ENCODE measurements at regions not wholly inside any gene's neighbourhood (a gene's known extent, or its start where the extent isn't known, plus 50 kb on each side); places are given as distances from the start of the nearest gene placed in this dataset.
A peak's percentile ranks its signal among the peaks of the same experiment; 100 is the strongest.

DNA sequence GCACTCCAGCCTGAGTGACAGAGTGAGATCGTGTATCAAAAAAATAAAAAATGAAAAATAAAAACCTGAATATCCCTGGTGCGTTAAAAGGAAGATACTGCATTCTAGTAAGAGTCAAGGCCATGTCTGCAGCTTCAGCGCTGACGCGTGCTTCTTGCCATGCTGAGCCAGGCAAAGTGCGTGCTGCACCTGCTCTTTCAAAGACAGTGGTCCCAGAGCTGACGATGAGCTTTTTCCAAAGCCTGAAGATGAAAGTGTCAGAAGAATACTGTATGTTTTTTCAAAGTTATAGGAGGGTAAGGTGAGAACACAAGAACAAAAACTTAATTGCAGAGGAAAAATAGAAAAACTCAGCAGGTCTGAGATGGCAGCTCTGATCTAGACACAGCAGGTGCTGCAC, 115.1 kb downstream of the RNASET2 start:
- DNase-seq, result no peak

DNA sequence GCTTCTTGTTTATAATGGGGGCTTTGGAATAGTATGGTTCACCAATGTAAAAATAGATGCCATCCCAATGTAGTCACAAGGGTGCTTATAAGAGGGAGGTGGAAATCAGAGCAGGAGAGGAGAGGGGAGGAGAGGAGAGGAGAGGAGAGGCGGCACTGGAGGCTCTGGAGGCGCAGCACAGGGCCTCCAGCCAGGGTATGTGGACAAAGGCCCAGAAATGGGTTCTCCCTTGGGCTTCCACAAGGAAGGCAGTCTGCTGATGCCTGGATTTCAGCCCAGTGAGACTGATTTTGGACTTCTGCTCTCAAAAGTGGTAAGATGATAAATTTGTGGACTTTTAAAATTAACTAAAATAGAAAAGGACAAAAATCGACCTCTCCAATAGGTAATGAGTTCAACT, 116.8 kb downstream of the RNASET2 start:
- DNase-seq, result no peak

DNA sequence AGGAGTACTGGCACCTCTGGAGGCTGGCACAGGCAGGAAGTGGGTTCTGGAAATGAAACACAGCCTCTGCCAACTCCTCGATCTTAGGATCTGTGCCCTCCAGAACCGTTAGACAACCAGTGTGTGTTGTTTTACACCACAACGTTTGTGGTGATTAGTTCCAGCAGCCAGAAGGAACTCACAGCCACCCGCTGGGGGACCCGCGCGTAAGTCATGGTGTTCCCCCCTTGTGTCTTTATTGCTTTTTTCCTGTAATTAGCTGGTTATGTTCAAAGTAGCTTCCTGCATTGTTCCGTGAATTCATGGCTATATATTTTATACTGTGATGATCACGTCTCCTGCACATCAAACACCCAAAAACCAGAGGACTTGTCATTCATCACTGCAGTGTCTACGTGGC, 117.4 kb downstream of the RNASET2 start:
- DNase-seq, result no peak

DNA sequence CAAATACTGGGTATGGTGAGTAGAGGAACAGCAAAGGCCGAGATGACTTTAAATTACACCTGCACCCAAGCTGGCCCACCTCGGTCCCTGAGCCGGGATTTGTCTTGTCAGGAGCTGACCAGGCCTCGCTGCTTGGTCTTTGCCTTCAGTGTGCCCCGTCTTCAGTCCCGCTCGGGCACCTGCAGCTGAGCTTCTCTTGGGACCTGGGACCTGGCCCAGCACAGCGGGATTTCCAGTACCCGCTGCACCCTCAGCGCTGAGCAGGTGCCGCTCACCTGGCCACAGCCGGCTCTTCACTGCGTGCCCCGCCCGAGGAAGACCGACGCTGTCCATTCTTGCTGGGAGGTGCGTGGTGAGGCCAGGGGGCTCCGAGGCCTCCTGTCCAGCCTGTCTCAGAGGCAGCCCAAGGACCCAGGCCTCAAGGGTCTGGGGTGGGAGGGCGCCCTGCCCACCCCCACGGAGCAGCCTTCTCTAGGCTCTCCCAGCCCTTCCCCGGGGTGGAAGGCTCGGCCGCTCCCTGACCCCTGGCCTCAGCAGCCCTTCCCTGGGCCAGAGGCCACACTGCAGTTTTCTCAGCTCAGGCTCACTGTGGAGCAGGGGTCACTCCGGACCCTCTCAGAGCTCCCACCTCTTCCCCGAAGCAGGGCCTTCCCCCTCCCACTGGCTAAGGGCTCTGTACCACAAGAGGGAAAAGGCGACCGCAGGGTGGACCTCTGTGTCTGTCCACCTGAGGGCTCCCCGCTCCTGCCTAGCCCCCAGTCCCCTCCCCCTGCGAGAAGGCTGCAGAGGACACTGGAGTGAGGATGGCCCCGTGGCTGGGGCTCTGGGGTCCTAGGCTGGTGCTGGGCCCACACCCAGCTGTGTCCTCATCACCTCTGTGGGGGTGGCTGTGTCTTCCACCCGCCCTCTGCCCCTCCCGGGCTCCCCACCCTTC, 119.3 kb downstream of the RNASET2 start:
- DNase-seq, result no peak

DNA sequence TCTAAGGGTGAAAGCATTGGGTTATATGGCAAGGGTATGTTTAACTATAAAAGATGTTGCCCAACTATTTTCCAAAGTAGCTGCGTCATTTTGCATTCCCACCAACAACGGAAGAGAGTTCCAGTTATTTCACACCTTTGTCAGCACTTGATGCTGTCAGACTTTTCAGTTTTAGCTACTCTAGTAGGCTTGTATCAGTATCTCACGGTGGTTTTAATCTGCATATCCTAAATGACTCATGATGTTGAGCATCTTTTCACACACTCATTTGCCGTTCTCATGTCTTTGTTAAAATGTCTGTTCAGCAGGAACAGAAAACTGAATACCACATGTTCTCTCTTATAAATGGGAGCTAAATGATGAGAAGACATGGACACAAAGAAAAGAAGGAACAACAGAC, 122.3 kb downstream of the RNASET2 start:
- DNase-seq, result no peak

DNA sequence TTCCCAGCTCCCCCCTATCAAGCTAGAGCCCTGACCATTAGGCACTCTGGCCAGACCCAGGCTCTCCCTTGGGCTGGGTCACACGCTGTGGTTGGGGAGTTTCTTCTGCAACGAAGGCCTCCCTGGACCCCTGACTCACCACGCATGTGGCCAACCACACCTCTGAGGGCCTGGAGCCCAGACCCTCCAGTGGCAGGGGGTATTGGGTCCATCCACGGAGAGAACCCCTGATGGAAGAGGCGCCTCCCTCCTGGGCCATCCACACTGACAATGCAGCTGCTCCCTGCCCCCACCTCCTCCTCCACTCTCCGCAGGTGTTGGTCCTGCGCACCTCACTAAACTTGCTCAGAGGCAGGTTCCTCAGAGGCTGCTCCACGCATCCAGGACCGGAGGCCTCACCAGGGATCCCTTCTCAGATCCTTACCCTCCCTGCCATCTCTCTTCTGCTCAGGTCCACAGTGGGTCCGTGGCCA, 125.4 kb downstream of the RNASET2 start:
- no peak for DNase-seq

DNA sequence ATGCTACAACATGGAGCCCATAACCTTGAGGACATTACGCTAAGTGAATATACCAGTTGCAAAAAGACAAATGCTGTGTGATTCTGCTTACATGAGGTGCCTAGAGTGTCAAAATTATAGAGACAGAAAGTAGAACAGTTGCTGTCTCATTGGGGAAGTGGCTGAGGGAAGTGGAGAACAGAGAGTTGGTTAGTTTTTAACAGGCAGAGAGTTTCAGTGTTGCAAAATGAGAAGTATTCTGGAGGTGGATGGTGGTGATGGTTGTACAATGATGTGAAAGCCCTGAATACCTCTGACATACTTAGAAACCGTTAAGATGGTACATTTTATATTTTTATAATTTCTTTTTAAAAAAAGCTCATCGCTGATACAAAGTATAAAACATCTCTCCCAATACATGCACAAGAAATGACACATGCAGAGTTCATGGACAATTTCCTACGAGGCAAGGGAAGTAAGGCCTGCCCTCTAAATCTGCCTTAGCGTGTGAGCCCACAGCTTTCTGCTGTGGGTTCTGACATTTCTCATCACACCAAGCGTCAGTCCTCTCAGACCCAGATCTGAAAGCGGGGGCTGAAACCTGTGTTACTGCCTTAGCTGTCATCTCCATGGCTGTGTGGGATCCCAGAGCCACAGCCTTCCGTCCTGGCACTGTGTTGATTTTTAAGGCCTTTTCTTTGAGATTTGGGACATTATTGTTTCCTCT, 126.0 kb downstream of the RNASET2 start:
- DNase-seq, result peak in 1 of 2 donors; percentile 4

DNA sequence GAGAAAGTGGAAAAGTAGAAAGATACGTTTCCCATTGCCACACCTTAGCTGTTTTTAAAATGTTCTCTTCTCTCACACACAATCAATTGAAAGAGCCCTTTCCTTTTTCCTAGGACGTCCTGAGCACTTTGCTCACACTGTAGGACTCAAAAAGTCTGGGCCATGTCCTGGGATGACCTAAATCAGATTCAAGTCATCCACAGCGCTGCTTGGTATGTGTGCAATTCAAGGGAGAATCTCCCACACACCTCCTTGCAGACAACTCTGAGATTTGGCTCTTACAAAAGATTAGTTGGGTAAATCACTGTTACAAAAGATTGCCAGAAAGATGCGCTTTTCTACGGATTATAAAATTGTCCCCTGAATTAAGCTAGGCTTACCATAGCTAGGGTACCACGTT, 130.1 kb downstream of the RNASET2 start:
- DNase-seq, result no peak

DNA sequence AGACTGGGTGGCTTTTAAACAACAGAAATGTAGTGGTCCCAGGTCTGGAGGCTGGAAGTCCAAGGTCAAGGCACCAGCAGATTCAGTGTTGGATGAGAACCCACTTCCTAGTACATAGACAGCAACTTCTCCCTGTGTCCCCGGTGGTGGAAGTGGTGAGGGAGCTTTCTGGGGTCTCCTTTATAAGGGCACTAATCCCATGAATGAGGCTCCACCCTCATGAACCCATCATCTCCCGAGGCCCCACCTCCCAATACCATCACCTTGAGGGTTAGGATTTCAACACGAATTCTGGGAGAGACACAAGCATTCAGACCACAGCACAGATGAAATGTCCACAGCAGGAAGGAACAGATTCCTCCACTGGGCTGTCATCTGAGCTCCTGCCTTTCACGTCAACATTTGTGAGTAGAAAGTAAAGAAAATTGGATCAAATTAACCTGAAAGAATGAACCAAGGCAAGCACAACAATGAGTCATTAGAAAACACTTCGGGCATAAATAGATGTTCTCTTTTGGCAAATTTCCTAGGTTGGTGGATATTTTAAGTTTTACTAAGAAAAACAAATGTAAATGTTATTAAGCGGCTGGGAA, 130.7 kb downstream of the RNASET2 start:
- DNase-seq, result no peak

DNA sequence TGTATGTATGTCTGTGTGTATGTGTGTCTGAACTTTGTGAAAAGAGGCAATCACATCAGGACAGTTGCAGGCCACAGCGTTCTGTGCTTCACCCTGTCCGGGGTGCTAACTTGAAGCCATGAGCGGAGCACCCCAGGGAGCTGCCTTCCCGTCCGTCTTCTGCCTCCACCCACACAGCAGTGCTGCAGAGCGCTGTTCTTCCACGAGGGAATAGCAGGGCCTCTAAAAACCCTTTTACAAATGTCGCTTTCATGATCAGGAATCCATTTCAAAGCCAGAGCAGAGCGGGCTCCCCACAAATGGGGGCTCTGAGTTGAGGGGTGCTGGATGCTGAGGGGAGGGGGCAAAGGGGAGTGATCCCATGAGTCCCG, 131.5 kb downstream of the RNASET2 start:
- DNase-seq, result no peak

DNA sequence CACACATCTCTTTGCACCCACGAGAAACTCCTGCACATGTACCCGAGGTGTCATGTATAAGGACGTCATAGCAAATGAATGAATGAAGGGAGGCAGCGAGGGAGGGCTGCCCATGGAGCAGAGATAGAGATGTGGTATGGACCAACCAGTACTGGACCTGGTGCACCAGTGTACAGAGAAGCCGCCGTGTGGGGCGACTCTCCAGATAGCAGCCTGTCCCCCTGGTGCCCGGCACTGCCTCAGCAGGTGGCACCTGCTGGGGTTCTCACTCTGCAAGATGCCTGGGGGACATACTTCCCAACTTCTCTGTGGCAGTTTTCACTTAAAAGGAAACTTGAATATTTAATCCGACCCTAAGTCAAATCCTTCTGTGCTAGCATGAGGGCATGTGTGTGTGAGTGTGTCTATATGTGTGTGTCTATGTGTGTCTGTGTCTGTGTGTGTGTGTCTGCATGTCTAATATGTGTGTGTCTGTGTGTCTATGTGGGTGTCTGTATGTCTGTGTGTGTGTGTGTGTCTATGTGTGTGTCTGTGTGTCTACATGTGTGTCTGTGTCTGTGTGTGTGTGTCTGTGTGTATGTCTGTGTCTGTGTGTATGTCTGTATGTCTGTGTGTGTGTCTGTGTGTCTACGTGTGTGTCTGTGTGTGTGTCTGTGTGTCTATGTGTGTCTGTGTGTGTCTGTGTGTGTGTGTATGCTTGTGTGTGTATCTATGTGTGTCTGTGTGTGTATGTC, 132.0 kb downstream of the RNASET2 start:
- no peak for DNase-seq

DNA sequence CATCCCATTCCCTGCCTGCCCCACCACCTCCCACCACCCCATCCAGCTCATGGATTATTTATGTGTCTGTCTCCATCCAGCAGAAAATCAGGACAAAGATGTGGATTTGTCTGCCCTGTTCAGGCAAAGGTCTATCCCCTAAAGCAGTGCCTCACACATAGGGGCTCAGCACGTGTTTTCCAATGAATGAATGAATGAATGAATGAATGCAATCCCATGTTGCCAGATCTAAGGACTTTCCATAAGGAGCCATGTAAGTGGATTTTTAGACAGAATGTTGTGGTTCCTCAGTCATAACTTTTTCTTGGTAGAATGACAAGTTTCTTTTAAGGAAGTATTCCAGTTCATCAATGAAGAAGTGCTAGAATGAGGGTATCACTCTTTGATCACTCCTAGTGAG, 133.7 kb downstream of the RNASET2 start:
- DNase-seq, result no peak

DNA sequence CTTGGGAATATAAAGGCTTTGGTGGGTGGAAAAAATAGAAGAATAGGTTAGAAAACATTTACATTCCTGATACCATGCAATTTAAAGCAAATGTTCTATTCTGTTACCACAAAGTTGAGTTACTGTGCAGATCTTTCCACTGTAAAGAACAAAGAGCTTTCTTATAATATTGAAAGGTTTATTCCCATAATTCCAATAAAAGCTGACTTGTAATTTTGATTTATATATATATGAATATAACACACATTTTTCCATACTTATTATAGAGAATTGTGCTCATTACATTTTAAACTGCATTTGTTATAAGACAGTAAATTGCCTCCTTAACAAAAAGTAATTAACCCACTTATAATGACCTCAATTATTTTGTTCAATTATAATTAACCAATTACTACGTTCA, 135.9 kb downstream of the RNASET2 start:
- no peak for DNase-seq

DNA sequence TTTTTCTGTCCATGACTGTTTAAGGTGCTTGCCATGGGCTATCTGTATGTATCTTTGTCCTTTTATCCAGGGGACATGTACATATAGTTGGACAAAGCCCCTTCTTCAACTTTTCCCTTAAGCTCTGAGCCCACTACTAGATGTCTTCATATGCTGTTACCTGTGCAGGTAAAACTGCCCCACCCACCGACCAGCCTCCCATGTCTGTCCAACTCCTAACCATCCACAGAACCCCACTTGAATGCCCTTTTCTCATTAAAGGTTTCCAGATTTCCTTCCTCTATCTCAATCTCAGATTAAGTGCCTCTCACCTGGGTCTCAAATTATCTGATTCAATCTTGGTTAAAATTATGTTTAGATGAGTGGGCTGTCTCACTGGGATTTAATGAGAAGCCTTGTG, 136.3 kb downstream of the RNASET2 start:
- DNase-seq, result no peak

DNA sequence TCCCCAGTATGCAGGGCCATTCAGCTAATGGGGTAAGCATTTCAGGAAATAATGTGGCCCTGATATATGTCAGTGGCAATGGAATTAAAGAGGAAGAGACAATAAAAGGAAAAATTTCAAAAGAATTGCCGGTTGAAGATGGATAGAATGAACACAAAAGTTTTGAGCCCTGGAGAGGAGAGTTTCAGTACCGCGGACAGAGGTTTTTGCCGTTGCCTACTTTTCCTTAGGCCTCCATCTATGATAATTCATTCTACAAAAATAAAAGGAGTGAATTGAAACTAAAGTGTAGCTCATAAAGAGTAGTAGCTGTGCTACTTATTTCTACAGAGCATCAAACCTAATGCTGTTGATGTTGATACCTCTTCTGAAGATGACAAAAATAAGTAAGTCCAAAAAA, 140.7 kb downstream of the RNASET2 start:
- DNase-seq, result no peak

DNA sequence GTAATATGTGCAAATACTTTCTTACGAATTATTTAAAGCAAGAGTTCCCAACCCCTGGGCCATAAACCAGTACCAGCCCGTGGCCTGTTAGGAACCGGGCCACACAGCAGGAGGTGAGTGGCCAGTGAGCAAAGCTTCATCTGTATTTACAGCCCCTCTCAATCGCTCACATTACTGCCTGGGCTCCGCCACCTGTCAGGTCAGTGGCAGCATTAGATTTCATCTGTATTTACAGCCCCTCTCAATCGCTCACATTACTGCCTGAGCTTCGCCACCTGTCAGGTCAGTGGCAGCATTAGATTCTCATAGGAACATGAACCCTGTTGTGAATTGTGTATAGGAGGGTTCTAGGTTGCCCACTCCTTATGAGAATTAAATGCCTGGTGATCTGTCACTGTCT, 142.0 kb downstream of the RNASET2 start:
- DNase-seq, result no peak

DNA sequence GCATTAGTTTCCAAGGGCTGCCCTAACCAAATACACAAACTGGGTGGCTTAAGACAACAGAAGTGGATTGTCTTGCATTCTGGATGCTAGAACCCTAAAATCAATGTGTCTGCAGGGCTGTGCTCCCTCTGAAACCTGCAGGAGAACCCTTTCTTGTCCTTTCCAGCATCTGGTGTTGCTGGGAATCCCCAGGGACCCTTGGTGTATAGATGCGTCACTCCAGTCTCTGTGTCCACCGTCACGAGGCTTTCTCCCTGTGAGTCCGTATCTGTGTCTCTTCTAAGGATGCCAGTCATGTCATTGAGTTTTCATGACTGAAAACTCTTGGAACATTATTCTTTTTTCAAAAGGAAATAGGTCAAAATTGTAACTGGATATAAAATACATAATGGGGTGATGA, 142.9 kb downstream of the RNASET2 start:
- no peak for DNase-seq

DNA sequence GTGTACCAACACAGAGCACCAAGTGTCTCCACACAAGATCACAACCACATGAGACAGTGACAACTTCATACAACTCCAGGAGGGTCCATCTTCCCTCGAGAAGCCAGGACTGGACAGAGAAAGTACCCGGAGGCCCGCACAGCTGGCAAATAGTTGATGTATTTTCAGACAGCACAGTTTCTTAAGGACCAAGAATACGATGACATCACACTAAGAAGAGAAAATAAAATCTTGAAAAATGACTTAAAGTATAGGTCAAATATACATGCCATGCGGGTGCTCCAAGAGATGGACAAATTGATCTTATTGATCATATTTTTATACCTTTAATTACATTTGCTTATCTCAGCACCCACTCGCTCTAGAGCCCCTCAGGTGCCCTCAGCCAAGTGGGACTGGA, 145.5 kb downstream of the RNASET2 start:
- no peak for DNase-seq

DNA sequence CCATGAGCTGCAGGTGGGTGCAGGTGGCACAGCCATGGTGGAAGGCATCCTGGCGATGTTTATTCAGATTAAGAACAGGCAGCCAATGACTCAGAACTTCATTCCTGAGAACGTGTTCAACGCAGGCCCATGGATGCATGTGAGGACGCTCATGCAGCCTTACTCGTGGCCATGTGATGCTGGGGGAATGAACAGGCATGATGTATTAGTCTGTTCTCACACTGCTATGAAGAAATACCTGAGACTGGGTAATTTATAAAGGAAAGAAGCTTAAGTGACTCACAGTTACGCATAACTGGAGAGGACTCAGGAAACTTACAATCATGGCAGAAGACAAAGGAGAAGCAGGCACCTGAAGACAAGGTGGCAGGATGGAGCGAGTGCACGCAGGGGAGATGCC, 146.6 kb downstream of the RNASET2 start:
- DNase-seq, result no peak

DNA sequence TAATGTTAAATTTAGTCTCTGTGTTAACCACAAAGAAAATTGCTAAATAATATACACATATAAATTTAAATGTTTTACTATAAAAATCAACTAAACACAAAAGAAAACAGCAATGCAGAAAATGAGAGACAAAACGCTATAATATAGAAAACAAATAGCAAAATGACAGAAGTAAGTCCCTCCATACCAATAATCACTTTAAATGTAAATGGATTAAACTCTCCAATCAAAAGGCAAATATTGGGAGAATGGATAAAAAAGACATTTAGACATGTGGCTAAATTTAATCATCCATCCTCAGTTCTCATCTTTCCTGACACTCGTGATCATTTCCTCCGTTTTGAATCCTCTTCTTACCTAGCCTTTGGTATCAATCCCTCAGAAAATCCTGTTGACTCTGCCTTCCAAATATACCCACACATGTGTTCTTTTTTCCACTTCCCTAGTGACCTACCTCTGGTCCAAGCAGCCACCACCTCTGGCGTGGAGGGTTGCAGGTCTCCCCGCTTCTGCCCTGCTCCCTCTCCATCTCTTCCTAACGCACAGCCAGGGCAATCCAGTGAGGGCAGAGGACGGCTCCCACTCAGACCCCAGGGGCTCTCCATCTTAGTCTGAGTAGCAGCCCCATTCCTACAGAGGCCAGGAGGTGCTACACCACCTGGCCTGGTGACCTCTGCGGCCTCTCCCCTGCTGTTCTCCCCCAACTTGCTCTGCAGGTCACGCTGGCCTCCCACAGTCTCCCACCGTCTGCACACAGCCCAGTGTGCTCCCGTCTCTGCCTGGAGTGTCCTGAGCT, 149.2 kb downstream of the RNASET2 start:
- DNase-seq, result no peak

DNA sequence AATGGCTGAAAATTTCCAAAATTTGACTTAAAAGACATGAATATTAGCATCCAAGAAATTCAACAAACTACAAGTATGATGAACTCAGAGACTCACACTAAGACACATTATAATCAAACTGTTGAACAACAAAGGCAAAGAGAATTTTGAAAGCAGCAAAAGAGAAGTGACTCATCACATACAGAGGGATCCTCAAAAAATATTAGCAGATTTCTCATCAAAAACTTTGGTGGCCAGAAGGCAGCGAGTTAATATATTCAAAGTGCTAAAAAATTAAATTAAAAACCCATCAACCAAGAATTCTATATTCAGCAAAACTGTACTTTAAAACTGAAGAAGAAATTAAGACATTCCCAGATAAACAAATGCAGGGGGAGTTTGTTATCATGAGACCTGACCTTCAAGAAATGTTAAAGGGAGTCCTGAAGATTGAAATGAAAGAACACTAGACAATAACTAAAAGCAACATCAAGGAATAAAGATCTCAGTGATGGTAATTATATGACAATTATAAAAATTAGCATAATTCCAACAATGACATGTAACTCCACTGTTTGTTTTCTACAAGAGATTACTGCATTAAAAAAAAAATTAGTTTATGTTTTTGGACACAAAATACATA, 150.0 kb downstream of the RNASET2 start:
- no peak for DNase-seq

DNA sequence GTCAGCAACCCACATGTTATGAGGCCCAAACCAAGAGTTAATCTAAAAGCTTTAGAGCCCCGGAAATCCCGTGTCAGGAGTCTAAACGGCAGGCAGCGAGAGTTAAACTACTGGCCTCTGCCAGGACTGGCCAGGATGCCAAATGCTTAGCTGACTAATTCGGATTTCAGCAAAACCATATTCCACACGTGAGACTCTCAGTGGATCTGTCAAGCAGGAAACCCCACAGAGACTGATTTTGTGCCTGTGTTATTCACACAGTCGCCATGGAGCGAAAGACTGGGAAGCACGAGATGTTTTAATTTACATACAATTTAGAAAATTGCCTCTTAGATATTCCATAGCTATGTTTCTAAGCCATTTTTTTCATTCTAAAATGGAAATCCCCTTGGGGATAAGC, 152.9 kb downstream of the RNASET2 start:
- DNase-seq, result no peak

Measured in CD4-positive, alpha-beta T cell treated with Interferon alpha-2 for 1 hour (primary cell).